ENCODE measurements at regions not wholly inside any gene's neighbourhood (a gene's known extent, or its start where the extent isn't known, plus 50 kb on each side); places are given as distances from the start of the nearest gene placed in this dataset.

DNA sequence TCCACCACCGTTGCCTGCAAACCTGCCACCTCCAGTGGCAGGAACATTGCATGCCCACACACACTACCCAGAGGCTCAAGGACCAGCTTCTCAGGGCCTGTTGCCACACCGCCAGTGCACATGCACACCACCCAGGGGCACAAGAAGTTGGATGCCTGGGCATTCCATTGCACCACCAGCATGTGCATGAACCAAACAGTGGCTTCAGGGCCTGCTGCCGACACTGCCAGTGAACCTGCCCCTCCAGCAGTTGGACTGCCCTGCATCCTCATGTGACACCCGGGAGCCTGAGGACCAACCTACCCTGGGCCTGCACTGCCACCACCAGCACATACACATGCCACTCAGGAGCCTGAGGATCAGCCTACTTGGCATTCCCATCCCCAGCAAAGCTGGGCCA, 303.7 kb downstream of the KCNJ2 start:
- no peak for TF ChIP-seq CEBPB (IDR thresholded peaks at IDR 0.05)
- TF ChIP-seq EP300 (IDR thresholded peaks at IDR 0.05; ENCODE audit: borderline replicate concordance), result no peak
- TF ChIP-seq TAF1 (IDR thresholded peaks at IDR 0.05; ENCODE audit: low read depth), result no peak
- TF ChIP-seq, protein P1, sequence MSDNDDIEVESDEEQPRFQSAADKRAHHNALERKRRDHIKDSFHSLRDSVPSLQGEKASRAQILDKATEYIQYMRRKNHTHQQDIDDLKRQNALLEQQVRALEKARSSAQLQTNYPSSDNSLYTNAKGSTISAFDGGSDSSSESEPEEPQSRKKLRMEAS (IDR thresholded peaks at IDR 0.05), result no peak
- TF ChIP-seq, protein P2, sequence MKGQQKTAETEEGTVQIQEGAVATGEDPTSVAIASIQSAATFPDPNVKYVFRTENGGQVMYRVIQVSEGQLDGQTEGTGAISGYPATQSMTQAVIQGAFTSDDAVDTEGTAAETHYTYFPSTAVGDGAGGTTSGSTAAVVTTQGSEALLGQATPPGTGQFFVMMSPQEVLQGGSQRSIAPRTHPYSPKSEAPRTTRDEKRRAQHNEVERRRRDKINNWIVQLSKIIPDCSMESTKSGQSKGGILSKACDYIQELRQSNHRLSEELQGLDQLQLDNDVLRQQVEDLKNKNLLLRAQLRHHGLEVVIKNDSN (IDR thresholded peaks at IDR 0.05), result no peak
